ENCODE measurements at regions not wholly inside any gene's neighbourhood (a gene's known extent, or its start where the extent isn't known, plus 50 kb on each side); places are given as distances from the start of the nearest gene placed in this dataset.

GRCh38 chr2:235411905-235412485, 81.8 kb upstream of the AGAP1 start:
- Histone ChIP-seq H3K27me3 (ENCODE audit: control insufficient read depth, insufficient read depth, low read length) (no peaks in the 10 kb centered on the region), H3K27ac (ENCODE audit: low read length) (no peak overlapping the region), H3K4me1 (ENCODE audit: control insufficient read depth, insufficient read depth, low read length) (no peaks in the 10 kb centered on the region; the same call in 1 of the 2 replicates), H3K4me3 (ENCODE audit: low read length) (no peak overlapping the region), H3K9me3 (ENCODE audit: control insufficient read depth, insufficient read depth, low read length) (no peaks in the 10 kb centered on the region), H3K36me3 (ENCODE audit: control insufficient read depth, insufficient read depth, low read length) (no peaks in the 10 kb centered on the region)
- WGBS (ENCODE audit: insufficient coverage, insufficient read length): no CpG with 5 or more reads among the region's 4 CpGs
- DNase-seq (ENCODE audit: low read depth, low spot score): no peak

GRCh38 chr2:235413064-235413463, 80.8 kb upstream of the AGAP1 start:
- Histone ChIP-seq H3K36me3 (ENCODE audit: control insufficient read depth, insufficient read depth, low read length) (no peaks in the 10 kb centered on the region), H3K27me3 (ENCODE audit: control insufficient read depth, insufficient read depth, low read length) (no peaks in the 10 kb centered on the region), H3K4me3 (ENCODE audit: low read length) (no peak overlapping the region), H3K27ac (ENCODE audit: low read length) (no peak overlapping the region), H3K9me3 (ENCODE audit: control insufficient read depth, insufficient read depth, low read length) (no peaks in the 10 kb centered on the region), H3K4me1 (ENCODE audit: control insufficient read depth, insufficient read depth, low read length) (no peaks in the 10 kb centered on the region; the same call in 1 of the 2 replicates)
- WGBS (ENCODE audit: insufficient coverage, insufficient read length): no CpG with 5 or more reads among the region's 1 CpG
- DNase-seq (ENCODE audit: low read depth, low spot score): no peak

- WGBS (ENCODE audit: insufficient coverage, insufficient read length): no CpG with 5 or more reads among the region's 4 CpGs
- H3K4me1 ChIP-seq (ENCODE audit: control insufficient read depth, insufficient read depth, low read length): no peaks in the 10 kb centered on the region; the same call in 1 of the 2 replicates
- H3K9me3 ChIP-seq (ENCODE audit: control insufficient read depth, insufficient read depth, low read length): no peaks in the 10 kb centered on the region
- H3K4me3 ChIP-seq (ENCODE audit: low read length): no peak overlapping the region
- no peaks in the 10 kb centered on the region for H3K36me3 ChIP-seq (ENCODE audit: control insufficient read depth, insufficient read depth, low read length)
- no peak for DNase-seq (ENCODE audit: low read depth, low spot score)
- H3K27me3 ChIP-seq (ENCODE audit: control insufficient read depth, insufficient read depth, low read length): no peaks in the 10 kb centered on the region
- H3K27ac ChIP-seq (ENCODE audit: low read length): no peak overlapping the region
Observed at GRCh38 chr2:235414422-235414821, 79.4 kb upstream of the AGAP1 start.

- WGBS (ENCODE audit: insufficient coverage, insufficient read length): no CpG with 5 or more reads among the region's 7 CpGs
- no peak for DNase-seq (ENCODE audit: low read depth, low spot score)
- Histone ChIP-seq H3K27ac (ENCODE audit: low read length) (no peak overlapping the region), H3K4me3 (ENCODE audit: low read length) (no peak overlapping the region), H3K4me1 (ENCODE audit: control insufficient read depth, insufficient read depth, low read length) (no peaks in the 10 kb centered on the region; the same call in 1 of the 2 replicates), H3K27me3 (ENCODE audit: control insufficient read depth, insufficient read depth, low read length) (no peaks in the 10 kb centered on the region), H3K36me3 (ENCODE audit: control insufficient read depth, insufficient read depth, low read length) (no peaks in the 10 kb centered on the region), H3K9me3 (ENCODE audit: control insufficient read depth, insufficient read depth, low read length) (no peaks in the 10 kb centered on the region)
Observed at GRCh38 chr2:235416858-235417499, 76.9 kb upstream of the AGAP1 start.

GRCh38 chr2:235418918-235419317, 74.9 kb upstream of the AGAP1 start:
- WGBS (ENCODE audit: insufficient coverage, insufficient read length): 100% methylated on average over 1 of the region's 7 CpGs
- Histone ChIP-seq H3K36me3 (ENCODE audit: control insufficient read depth, insufficient read depth, low read length) (no peaks in the 10 kb centered on the region), H3K27me3 (ENCODE audit: control insufficient read depth, insufficient read depth, low read length) (no peaks in the 10 kb centered on the region), H3K9me3 (ENCODE audit: control insufficient read depth, insufficient read depth, low read length) (no peaks in the 10 kb centered on the region), H3K4me3 (ENCODE audit: low read length) (no peak overlapping the region), H3K4me1 (ENCODE audit: control insufficient read depth, insufficient read depth, low read length) (no peaks in the 10 kb centered on the region; the same call in 1 of the 2 replicates), H3K27ac (ENCODE audit: low read length) (no peak overlapping the region)
- no peak for DNase-seq (ENCODE audit: low read depth, low spot score)

- H3K27ac ChIP-seq (ENCODE audit: low read length): no peak overlapping the region
- no peaks in the 10 kb centered on the region for H3K9me3 ChIP-seq (ENCODE audit: control insufficient read depth, insufficient read depth, low read length)
- no peaks in the 10 kb centered on the region for H3K36me3 ChIP-seq (ENCODE audit: control insufficient read depth, insufficient read depth, low read length)
- WGBS (ENCODE audit: insufficient coverage, insufficient read length): no CpG with 5 or more reads among the region's 8 CpGs
- no peaks in the 10 kb centered on the region; the same call in 1 of the 2 replicates for H3K4me1 ChIP-seq (ENCODE audit: control insufficient read depth, insufficient read depth, low read length)
- no peak overlapping the region for H3K4me3 ChIP-seq (ENCODE audit: low read length)
- no peak for DNase-seq (ENCODE audit: low read depth, low spot score)
- no peaks in the 10 kb centered on the region for H3K27me3 ChIP-seq (ENCODE audit: control insufficient read depth, insufficient read depth, low read length)
Observed at GRCh38 chr2:235419996-235420395, 73.8 kb upstream of the AGAP1 start.

- Histone ChIP-seq H3K4me1 (ENCODE audit: control insufficient read depth, insufficient read depth, low read length) (no peaks in the 10 kb centered on the region; the same call in 1 of the 2 replicates), H3K9me3 (ENCODE audit: control insufficient read depth, insufficient read depth, low read length) (no peaks in the 10 kb centered on the region), H3K36me3 (ENCODE audit: control insufficient read depth, insufficient read depth, low read length) (no peaks in the 10 kb centered on the region), H3K27me3 (ENCODE audit: control insufficient read depth, insufficient read depth, low read length) (no peaks in the 10 kb centered on the region), H3K4me3 (ENCODE audit: low read length) (no peak overlapping the region), H3K27ac (ENCODE audit: low read length) (no peak overlapping the region)
- no peak for DNase-seq (ENCODE audit: low read depth, low spot score)
- no CpG with 5 or more reads among the region's 2 CpGs for WGBS (ENCODE audit: insufficient coverage, insufficient read length)
Observed at GRCh38 chr2:235421618-235422017, 72.2 kb upstream of the AGAP1 start.

- DNase-seq (ENCODE audit: low read depth, low spot score): no peak
- H3K27ac ChIP-seq (ENCODE audit: low read length): no peak overlapping the region
- no peak overlapping the region for H3K4me3 ChIP-seq (ENCODE audit: low read length)
- no peaks in the 10 kb centered on the region for H3K36me3 ChIP-seq (ENCODE audit: control insufficient read depth, insufficient read depth, low read length)
- no CpG with 5 or more reads among the region's 6 CpGs for WGBS (ENCODE audit: insufficient coverage, insufficient read length)
- no peaks in the 10 kb centered on the region for H3K9me3 ChIP-seq (ENCODE audit: control insufficient read depth, insufficient read depth, low read length)
- no peaks in the 10 kb centered on the region for H3K4me1 ChIP-seq (ENCODE audit: control insufficient read depth, insufficient read depth, low read length)
- no peaks in the 10 kb centered on the region for H3K27me3 ChIP-seq (ENCODE audit: control insufficient read depth, insufficient read depth, low read length)
Observed at GRCh38 chr2:235430366-235431083, 63.3 kb upstream of the AGAP1 start.

- no peaks in the 10 kb centered on the region for H3K9me3 ChIP-seq (ENCODE audit: control insufficient read depth, insufficient read depth, low read length)
- H3K4me3 ChIP-seq (ENCODE audit: low read length): no peak overlapping the region
- H3K4me1 ChIP-seq (ENCODE audit: control insufficient read depth, insufficient read depth, low read length): no peaks in the 10 kb centered on the region
- no CpG with 5 or more reads among the region's 17 CpGs for WGBS (ENCODE audit: insufficient coverage, insufficient read length)
- H3K36me3 ChIP-seq (ENCODE audit: control insufficient read depth, insufficient read depth, low read length): no peaks in the 10 kb centered on the region
- no peak for DNase-seq (ENCODE audit: low read depth, low spot score)
- no peaks in the 10 kb centered on the region for H3K27me3 ChIP-seq (ENCODE audit: control insufficient read depth, insufficient read depth, low read length)
- no peak overlapping the region for H3K27ac ChIP-seq (ENCODE audit: low read length)
Observed at GRCh38 chr2:235432741-235433520, 60.9 kb upstream of the AGAP1 start.

- no peak for DNase-seq (ENCODE audit: low read depth, low spot score)
- Histone ChIP-seq H3K27me3 (ENCODE audit: control insufficient read depth, insufficient read depth, low read length) (no peaks in the 10 kb centered on the region), H3K4me1 (ENCODE audit: control insufficient read depth, insufficient read depth, low read length) (no peaks in the 10 kb centered on the region), H3K27ac (ENCODE audit: low read length) (no peak overlapping the region), H3K9me3 (ENCODE audit: control insufficient read depth, insufficient read depth, low read length) (no peaks in the 10 kb centered on the region), H3K36me3 (ENCODE audit: control insufficient read depth, insufficient read depth, low read length) (no peaks in the 10 kb centered on the region), H3K4me3 (ENCODE audit: low read length) (no peak overlapping the region)
- no CpG with 5 or more reads among the region's 4 CpGs for WGBS (ENCODE audit: insufficient coverage, insufficient read length)
Observed at GRCh38 chr2:235433860-235434259, 60.0 kb upstream of the AGAP1 start.

All from iPS DF 6.9 (cell line).